HEK293 (cell line): ENCODE measurements at regions not wholly inside any gene's neighbourhood (a gene's known extent, or its start where the extent isn't known, plus 50 kb on each side); places are given as distances from the start of the nearest gene placed in this dataset.

Experiments
- CTCF ChIA-PET: fragments of 350-600 bp; formaldehyde crosslinking; extraction: SDS; loops from one replicate; lab custom pipeline; 2021; ENCODE audit warnings: antibody characterized with exemption; lab: Yijun Ruan, JAX
- POLR2A ChIA-PET: fragments of 300-600 bp; formaldehyde crosslinking; extraction: SDS; loops from one replicate; lab custom pipeline; 2020; ENCODE audit warnings: antibody characterized with exemption, inconsistent platforms; lab: Yijun Ruan, JAX
- H3K27ac ChIP-seq: fragments of 200-500 bp; sonication (Bioruptor generic); 2 replicates; pipeline ENCODE4 v1.5.1; 2014; ENCODE audit warnings: low read depth, low read length, control low read depth, inconsistent platforms; ENCODE audit errors: extremely low read depth
- H3K36me3 ChIP-seq, 2 experiments: fragments of 200-500 bp in 1 of 2; sonication (Bioruptor generic) in 1 of 2; 1 replicate in 1 of 2; 2 replicates in 1 of 2; pipeline ENCODE4 v1.5.1; 2014 to 2017; ENCODE audit warnings: inconsistent platforms in 2 of 2, low read length in 2 of 2; ENCODE audit not compliant: control insufficient read depth in 2 of 2, insufficient read depth in 1 of 2
- H3K4me1 ChIP-seq: fragments of 200-500 bp; sonication (Bioruptor generic); 2 replicates; pipeline ENCODE4 v1.5.1; 2014; ENCODE audit warnings: mild to moderate bottlenecking, low read length, inconsistent platforms; ENCODE audit not compliant: control insufficient read depth, insufficient read depth
- H3K4me3 ChIP-seq: 2 replicates; pipeline ENCODE4 v1.5.1; 2011; ENCODE audit warnings: low read depth, mild to moderate bottlenecking, control low read depth, low read length, moderate library complexity
- H3K9me3 ChIP-seq: fragments of 200-500 bp; sonication (Bioruptor generic); 2 replicates; pipeline ENCODE4 v1.5.1; 2014; ENCODE audit warnings: low read depth, low read length, inconsistent platforms; ENCODE audit not compliant: control insufficient read depth, insufficient read depth
- KLF10 ChIP-seq: fragments of 450-650 bp; IDR thresholded peaks from 2 replicates; pipeline ENCODE4 v1.5.1; 2018; ENCODE audit warnings: missing biosample characterization, mild to moderate bottlenecking, missing genetic modification characterization
- KLF16 ChIP-seq: fragments of 450-650 bp; formaldehyde crosslinking; IDR thresholded peaks from 2 replicates; pipeline ENCODE4 v1.5.1; 2017; ENCODE audit warnings: missing biosample characterization, missing genetic modification characterization
- TRIM28 ChIP-seq: IDR thresholded peaks from 2 replicates; pipeline ENCODE4 v1.6.1; 2011; ENCODE audit warnings: low read length, control low read depth, borderline replicate concordance
- ZBTB20 ChIP-seq: fragments of 450-650 bp; formaldehyde crosslinking; IDR thresholded peaks from 2 replicates; pipeline ENCODE4 v1.5.1; 2016; ENCODE audit warnings: missing biosample characterization, missing genetic modification characterization
- ZFP69B ChIP-seq: fragments of 450-650 bp; formaldehyde crosslinking; IDR thresholded peaks from 2 replicates; pipeline ENCODE4 v1.5.1; 2016; ENCODE audit warnings: missing biosample characterization, missing genetic modification characterization
- ZNF138 ChIP-seq: fragments of 450-650 bp; formaldehyde crosslinking; IDR thresholded peaks from 2 replicates; pipeline ENCODE4 v1.5.1; 2016; ENCODE audit warnings: missing biosample characterization, missing genetic modification characterization, borderline replicate concordance
- ZNF175 ChIP-seq: fragments of 450-650 bp; formaldehyde crosslinking; IDR thresholded peaks from 2 replicates; pipeline ENCODE4 v1.5.1; 2016; ENCODE audit warnings: missing biosample characterization, missing genetic modification characterization
- ZNF184 ChIP-seq: fragments of 450-650 bp; IDR thresholded peaks from 2 replicates; pipeline ENCODE4 v1.5.1; 2018; ENCODE audit warnings: missing biosample characterization, mild to moderate bottlenecking, missing genetic modification characterization
- ZNF2 ChIP-seq: fragments of 450-650 bp; formaldehyde crosslinking; IDR thresholded peaks from 2 replicates; pipeline ENCODE4 v1.5.1; 2016; ENCODE audit warnings: missing biosample characterization, missing genetic modification characterization
- ZNF23 ChIP-seq: fragments of 450-650 bp; formaldehyde crosslinking; IDR thresholded peaks from 2 replicates; pipeline ENCODE4 v1.5.1; 2016; ENCODE audit warnings: missing biosample characterization, missing genetic modification characterization, borderline replicate concordance
- ZNF266 ChIP-seq: fragments of 450-650 bp; formaldehyde crosslinking; IDR thresholded peaks from 2 replicates; pipeline ENCODE4 v1.5.1; 2016; ENCODE audit warnings: missing biosample characterization, missing genetic modification characterization, low read depth
- ZNF37A ChIP-seq: fragments of 450-650 bp; IDR thresholded peaks from 2 replicates; pipeline ENCODE4 v1.5.1; 2018; ENCODE audit warnings: missing biosample characterization, missing genetic modification characterization
- ZNF473 ChIP-seq: fragments of 450-650 bp; formaldehyde crosslinking; IDR thresholded peaks from 2 replicates; pipeline ENCODE4 v1.5.1; 2017; ENCODE audit warnings: missing biosample characterization, missing genetic modification characterization
- ZNF530 ChIP-seq: fragments of 450-650 bp; formaldehyde crosslinking; IDR thresholded peaks from 2 replicates; pipeline ENCODE4 v1.5.1; 2016; ENCODE audit warnings: low read depth, missing biosample characterization, missing genetic modification characterization
- ZNF548 ChIP-seq: fragments of 450-650 bp; formaldehyde crosslinking; IDR thresholded peaks from 2 replicates; pipeline ENCODE4 v1.5.1; 2016; ENCODE audit warnings: missing biosample characterization, missing genetic modification characterization
- ZNF571 ChIP-seq: fragments of 450-650 bp; formaldehyde crosslinking; IDR thresholded peaks from 2 replicates; pipeline ENCODE4 v1.5.0; 2017; ENCODE audit warnings: missing biosample characterization, missing genetic modification characterization
- ZNF596 ChIP-seq: fragments of 450-650 bp; IDR thresholded peaks from 2 replicates; pipeline ENCODE4 v1.5.0; 2018; ENCODE audit warnings: missing biosample characterization, mild to moderate bottlenecking, missing genetic modification characterization, moderate library complexity
- ZNF658 ChIP-seq: fragments of 450-650 bp; formaldehyde crosslinking; IDR thresholded peaks from 2 replicates; pipeline ENCODE4; 2016; ENCODE audit warnings: missing biosample characterization, missing genetic modification characterization
- ZNF785 ChIP-seq: fragments of 450-650 bp; formaldehyde crosslinking; IDR thresholded peaks from 2 replicates; pipeline ENCODE4 v1.5.1; 2016; ENCODE audit warnings: missing biosample characterization, missing genetic modification characterization
- TF ChIP-seq, protein P1 (sequence below): fragments of 450-650 bp; formaldehyde crosslinking; IDR thresholded peaks from 2 replicates; pipeline ENCODE4 v1.5.1; 2017; ENCODE audit warnings: missing biosample characterization, missing genetic modification characterization
- TF ChIP-seq, protein P2 (sequence below): fragments of 450-650 bp; formaldehyde crosslinking; IDR thresholded peaks from 2 replicates; pipeline ENCODE4 v1.5.1; 2016; ENCODE audit warnings: missing biosample characterization, missing genetic modification characterization
- TF ChIP-seq, protein P3 (sequence below): fragments of 450-650 bp; formaldehyde crosslinking; IDR thresholded peaks from 2 replicates; pipeline ENCODE4 v1.5.1; 2016; ENCODE audit warnings: missing biosample characterization, missing genetic modification characterization
- TF ChIP-seq, protein P4 (sequence below): fragments of 450-650 bp; formaldehyde crosslinking; IDR thresholded peaks from 2 replicates; pipeline ENCODE4 v1.5.1; 2016; ENCODE audit warnings: missing biosample characterization, missing genetic modification characterization
- TF ChIP-seq, protein P5 (sequence below): fragments of 450-650 bp; formaldehyde crosslinking; IDR thresholded peaks from 2 replicates; pipeline ENCODE4 v1.5.1; 2016; ENCODE audit warnings: missing biosample characterization, missing genetic modification characterization
- TF ChIP-seq, protein P6 (sequence below): fragments of 450-650 bp; IDR thresholded peaks from 2 replicates; pipeline ENCODE4 v1.5.1; 2018; ENCODE audit warnings: missing biosample characterization, missing genetic modification characterization

DNA sequence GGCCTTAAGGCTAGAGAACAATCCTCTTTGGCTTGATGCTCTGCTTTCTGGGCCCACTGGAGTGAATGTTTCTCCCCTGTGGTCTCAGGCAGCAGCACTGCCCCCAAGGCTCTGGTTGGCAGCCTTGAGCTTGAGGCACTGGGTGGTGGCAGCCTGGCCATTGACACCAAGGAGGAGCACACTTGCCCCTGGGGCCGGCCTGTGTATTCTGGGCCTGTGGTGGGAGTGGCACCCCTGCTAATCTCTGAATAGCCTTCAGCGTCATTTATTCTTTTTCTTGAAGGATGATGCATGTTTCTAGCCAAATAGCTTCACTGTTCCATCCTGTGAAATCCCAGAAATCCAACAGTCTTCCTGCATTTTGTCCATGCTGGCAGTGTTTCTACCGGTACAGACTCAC, 191.4 kb downstream of the OLFM4 start:
- Histone ChIP-seq H3K4me1 (no peaks in the 10 kb centered on the region), H3K27ac (no peak overlapping the region), H3K9me3 (no peaks in the 10 kb centered on the region)
- CTCF ChIA-PET, result no interaction called here
- POLR2A ChIA-PET, result no interaction called here
- TF ChIP-seq ZNF175 (no peak), ZNF596 (tag by site-specific recombination) (no peak)
- TF ChIP-seq, all 188 proteins: peak for 0
- Histone ChIP-seq H3K36me3 (no peaks in the 10 kb centered on the region), H3K4me3 (no peak overlapping the region)

DNA sequence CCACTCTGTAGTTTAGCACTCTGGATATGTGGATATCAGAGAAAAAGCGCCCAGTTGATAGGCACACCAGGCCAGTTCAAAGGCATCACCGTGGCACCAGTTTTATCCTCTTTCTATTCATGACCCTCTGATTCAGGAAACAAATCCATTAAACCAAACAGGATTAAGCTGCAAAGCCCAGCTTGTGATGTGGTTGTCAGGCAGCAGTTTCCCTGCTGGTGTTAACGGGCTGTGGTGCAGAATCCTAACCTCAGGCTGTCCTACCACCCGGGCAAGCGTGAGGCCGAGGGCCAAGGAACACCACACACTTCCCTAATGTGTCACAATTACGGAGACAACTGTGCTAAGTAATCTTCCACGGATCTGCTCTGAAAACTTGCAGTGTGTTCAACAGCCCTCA, 209.1 kb downstream of the OLFM4 start:
- H3K36me3 ChIP-seq, result no peaks in the 10 kb centered on the region
- no peak overlapping the region for H3K27ac ChIP-seq
- POLR2A ChIA-PET, result no interaction called here
- no peaks in the 10 kb centered on the region for H3K9me3 ChIP-seq
- no peak overlapping the region for H3K4me3 ChIP-seq
- TF ChIP-seq TRIM28 (no peak), ZNF266 (tag by site-specific recombination) (no peak), ZNF571 (tag by site-specific recombination) (no peak), ZNF530 (tag by site-specific recombination) (no peak), ZBTB20 (tag by site-specific recombination) (no peak), ZNF2 (tag by site-specific recombination) (no peak), ZNF658 (tag by site-specific recombination) (no peak), ZNF184 (tag by site-specific recombination) (no peak), ZNF785 (tag by site-specific recombination) (no peak), ZNF37A (tag by site-specific recombination) (no peak)
- TF ChIP-seq, protein P1, sequence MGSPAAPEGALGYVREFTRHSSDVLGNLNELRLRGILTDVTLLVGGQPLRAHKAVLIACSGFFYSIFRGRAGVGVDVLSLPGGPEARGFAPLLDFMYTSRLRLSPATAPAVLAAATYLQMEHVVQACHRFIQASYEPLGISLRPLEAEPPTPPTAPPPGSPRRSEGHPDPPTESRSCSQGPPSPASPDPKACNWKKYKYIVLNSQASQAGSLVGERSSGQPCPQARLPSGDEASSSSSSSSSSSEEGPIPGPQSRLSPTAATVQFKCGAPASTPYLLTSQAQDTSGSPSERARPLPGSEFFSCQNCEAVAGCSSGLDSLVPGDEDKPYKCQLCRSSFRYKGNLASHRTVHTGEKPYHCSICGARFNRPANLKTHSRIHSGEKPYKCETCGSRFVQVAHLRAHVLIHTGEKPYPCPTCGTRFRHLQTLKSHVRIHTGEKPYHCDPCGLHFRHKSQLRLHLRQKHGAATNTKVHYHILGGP, result no peak
- TF ChIP-seq, protein P2, sequence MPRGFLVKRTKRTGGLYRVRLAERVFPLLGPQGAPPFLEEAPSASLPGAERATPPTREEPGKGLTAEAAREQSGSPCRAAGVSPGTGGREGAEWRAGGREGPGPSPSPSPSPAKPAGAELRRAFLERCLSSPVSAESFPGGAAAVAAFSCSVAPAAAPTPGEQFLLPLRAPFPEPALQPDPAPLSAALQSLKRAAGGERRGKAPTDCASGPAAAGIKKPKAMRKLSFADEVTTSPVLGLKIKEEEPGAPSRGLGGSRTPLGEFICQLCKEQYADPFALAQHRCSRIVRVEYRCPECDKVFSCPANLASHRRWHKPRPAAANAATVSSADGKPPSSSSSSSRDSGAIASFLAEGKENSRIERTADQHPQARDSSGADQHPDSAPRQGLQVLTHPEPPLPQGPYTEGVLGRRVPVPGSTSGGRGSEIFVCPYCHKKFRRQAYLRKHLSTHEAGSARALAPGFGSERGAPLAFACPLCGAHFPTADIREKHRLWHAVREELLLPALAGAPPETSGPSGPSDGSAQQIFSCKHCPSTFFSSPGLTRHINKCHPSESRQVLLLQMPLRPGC (tag by site-specific recombination), result no peak
- TF ChIP-seq, protein P3, sequence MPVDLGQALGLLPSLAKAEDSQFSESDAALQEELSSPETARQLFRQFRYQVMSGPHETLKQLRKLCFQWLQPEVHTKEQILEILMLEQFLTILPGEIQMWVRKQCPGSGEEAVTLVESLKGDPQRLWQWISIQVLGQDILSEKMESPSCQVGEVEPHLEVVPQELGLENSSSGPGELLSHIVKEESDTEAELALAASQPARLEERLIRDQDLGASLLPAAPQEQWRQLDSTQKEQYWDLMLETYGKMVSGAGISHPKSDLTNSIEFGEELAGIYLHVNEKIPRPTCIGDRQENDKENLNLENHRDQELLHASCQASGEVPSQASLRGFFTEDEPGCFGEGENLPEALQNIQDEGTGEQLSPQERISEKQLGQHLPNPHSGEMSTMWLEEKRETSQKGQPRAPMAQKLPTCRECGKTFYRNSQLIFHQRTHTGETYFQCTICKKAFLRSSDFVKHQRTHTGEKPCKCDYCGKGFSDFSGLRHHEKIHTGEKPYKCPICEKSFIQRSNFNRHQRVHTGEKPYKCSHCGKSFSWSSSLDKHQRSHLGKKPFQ (tag by site-specific recombination), result no peak
- TF ChIP-seq, protein P4, sequence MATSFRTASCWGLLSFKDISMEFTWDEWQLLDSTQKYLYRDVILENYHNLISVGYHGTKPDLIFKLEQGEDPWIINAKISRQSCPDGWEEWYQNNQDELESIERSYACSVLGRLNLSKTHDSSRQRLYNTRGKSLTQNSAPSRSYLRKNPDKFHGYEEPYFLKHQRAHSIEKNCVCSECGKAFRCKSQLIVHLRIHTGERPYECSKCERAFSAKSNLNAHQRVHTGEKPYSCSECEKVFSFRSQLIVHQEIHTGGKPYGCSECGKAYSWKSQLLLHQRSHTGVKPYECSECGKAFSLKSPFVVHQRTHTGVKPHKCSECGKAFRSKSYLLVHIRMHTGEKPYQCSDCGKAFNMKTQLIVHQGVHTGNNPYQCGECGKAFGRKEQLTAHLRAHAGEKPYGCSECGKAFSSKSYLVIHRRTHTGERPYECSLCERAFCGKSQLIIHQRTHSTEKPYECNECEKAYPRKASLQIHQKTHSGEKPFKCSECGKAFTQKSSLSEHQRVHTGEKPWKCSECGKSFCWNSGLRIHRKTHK, result no peak
- TF ChIP-seq, all 188 proteins: peak for 0
- H3K4me1 ChIP-seq, result peaks cover 2% of the 10 kb centered on the region; the same call in 1 of the 2 replicates
- CTCF ChIA-PET, result no interaction called here

DNA sequence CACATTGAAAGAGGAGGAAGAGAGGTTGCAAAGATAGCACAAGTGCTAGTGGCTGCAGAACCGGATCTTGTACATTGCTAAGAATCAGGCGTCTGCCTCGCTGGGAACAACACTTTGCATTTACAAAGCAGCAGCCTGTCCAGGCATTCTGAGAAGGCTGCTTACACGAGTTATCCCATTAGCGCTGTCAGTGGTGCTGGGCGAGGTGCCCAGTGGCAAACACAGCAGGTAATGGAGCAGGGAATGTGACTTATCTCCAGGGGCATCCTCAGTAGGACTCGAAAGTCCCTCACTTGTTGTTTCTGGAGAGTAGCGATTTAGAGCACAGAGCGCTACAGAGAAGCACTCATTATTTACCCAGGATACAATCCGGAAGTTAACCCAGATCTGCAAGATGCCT, 209.6 kb downstream of the OLFM4 start:
- no peaks in the 10 kb centered on the region for H3K9me3 ChIP-seq
- CTCF ChIA-PET, result no interaction called here
- POLR2A ChIA-PET, result no interaction called here
- peaks cover 2% of the 10 kb centered on the region; the same call in 1 of the 2 replicates for H3K4me1 ChIP-seq
- H3K36me3 ChIP-seq, result no peaks in the 10 kb centered on the region
- no peak overlapping the region for H3K4me3 ChIP-seq
- H3K27ac ChIP-seq, result no peak overlapping the region
- TF ChIP-seq, protein P5, sequence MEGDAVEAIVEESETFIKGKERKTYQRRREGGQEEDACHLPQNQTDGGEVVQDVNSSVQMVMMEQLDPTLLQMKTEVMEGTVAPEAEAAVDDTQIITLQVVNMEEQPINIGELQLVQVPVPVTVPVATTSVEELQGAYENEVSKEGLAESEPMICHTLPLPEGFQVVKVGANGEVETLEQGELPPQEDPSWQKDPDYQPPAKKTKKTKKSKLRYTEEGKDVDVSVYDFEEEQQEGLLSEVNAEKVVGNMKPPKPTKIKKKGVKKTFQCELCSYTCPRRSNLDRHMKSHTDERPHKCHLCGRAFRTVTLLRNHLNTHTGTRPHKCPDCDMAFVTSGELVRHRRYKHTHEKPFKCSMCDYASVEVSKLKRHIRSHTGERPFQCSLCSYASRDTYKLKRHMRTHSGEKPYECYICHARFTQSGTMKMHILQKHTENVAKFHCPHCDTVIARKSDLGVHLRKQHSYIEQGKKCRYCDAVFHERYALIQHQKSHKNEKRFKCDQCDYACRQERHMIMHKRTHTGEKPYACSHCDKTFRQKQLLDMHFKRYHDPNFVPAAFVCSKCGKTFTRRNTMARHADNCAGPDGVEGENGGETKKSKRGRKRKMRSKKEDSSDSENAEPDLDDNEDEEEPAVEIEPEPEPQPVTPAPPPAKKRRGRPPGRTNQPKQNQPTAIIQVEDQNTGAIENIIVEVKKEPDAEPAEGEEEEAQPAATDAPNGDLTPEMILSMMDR (tag by site-specific recombination), result no peak
- TF ChIP-seq ZNF138 (tag by site-specific recombination), result no peak
- TF ChIP-seq KLF16, result no peak
- TF ChIP-seq ZNF23 (tag by site-specific recombination), result no peak
- TF ChIP-seq, protein P6, sequence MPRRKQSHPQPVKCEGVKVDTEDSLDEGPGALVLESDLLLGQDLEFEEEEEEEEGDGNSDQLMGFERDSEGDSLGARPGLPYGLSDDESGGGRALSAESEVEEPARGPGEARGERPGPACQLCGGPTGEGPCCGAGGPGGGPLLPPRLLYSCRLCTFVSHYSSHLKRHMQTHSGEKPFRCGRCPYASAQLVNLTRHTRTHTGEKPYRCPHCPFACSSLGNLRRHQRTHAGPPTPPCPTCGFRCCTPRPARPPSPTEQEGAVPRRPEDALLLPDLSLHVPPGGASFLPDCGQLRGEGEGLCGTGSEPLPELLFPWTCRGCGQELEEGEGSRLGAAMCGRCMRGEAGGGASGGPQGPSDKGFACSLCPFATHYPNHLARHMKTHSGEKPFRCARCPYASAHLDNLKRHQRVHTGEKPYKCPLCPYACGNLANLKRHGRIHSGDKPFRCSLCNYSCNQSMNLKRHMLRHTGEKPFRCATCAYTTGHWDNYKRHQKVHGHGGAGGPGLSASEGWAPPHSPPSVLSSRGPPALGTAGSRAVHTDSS, result no peak
- no peak for TF ChIP-seq ZFP69B
- no peak for TF ChIP-seq KLF10 (tag by site-specific recombination)
- no peak for TF ChIP-seq ZNF548
- no peak for TF ChIP-seq ZNF473 (tag by site-specific recombination)
